GM10847 (cell line): ENCODE measurements at regions not wholly inside any gene's neighbourhood (a gene's known extent, or its start where the extent isn't known, plus 50 kb on each side); places are given as distances from the start of the nearest gene placed in this dataset.

Experiments
- POLR2A ChIP-seq: IDR thresholded peaks from 2 replicates; pipeline ENCODE4 v1.6.1; 2011; ENCODE audit not compliant: insufficient read length; ENCODE audit errors: extremely low read depth

DNA sequence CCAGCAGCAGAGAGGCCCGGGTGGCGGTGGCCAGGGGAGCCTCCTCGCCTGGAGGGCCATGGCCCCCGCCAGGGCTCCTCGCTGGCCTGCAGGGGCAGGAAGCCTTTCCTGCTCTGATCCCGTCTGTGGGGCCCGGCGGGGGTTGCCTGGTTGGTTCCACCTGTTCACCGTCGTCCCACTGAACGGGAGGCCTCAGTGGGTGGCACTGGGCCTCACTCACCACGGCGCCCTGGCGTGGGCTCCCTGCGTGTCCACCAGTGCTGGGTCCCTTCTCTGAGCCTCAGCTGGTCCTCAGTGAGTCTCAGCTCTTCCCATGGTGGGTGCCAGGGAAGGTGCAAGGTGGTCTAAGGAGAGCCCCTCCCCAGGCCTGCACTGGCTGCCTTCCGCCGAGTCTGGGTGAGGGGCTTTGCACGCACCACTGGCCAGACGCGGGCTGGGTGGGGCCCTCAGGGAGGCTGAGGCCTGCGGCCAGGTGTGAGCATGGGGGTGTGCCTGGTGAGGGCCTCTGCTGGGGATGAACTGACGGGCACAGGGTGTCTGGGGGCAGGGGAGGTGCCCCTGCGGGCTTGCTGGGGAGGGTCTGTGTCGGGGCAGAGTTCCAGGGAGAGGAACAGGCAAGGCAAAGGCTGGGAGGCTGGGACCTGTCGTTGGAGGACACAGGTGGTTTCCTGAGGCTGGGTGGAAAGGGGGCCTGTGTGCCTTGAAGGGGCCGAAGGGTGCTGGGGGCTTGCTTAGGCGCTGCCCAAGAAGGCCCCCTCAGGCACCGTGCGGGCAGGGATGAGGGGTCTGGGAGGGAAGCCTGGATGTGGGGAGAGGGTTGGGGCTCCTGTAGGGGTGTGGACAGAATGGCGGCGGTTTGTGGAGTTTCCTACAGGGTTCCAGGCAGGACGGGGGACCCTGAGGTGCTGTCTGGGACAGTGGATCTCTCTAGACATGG is 339.8 kb downstream of the TMEM121 start:
- TF ChIP-seq POLR2A: no peak

DNA sequence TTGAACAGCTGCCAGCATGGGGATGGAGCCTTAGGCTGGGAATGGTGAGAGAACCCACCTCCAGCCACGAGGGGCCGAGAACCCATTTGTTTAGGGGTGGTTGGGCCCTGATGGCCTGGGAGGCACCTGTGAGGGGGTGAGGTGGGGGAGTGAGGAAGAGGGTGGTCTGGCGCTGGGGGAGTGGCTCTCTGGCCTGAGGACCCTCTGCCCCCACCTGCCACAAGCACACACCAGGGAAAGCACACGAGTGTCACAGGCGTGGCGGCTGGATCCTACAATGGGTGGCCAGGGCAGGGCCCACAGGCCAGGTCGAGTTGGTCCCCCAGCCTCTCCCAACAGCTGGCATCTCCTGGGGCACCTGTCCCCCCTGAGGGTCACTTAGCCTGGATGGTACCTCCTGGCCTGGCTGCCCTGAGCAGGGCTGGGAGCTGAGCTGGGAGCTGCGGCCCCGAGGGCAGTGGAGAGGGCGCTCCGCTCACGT is 340.5 kb downstream of the TMEM121 start:
- TF ChIP-seq POLR2A: no peak

DNA sequence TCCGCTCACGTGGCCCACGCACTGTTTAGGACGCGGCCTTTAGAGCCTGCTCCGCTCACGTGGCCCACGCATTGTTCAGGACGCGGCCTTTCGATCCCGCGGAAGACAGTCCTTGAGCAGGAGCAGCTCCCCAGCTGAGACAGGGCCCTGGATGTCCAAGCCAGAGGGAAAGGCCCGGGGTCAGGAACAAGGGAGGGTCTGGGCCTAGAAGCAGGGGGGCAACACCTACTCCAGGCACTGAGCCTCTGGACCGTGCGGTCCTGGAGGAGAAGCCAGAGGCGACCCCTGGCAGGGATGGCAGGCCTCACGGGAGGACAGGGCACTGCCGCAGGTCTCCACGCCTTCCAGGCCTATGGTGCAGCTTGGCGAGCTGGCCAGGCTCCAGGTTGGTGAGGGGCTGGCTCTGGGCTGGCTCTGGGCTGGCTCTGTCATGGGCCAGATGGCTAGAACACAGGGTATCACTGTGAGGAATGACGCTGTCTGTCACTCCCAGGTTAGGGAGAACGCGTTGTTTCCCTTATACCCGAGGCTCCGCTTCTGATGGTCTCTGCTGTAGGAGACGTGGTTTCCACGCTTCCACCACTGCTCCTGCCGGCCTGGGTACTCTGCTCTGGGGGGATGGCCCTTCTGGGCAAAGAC is 341.7 kb downstream of the TMEM121 start:
- TF ChIP-seq POLR2A: no peak

DNA sequence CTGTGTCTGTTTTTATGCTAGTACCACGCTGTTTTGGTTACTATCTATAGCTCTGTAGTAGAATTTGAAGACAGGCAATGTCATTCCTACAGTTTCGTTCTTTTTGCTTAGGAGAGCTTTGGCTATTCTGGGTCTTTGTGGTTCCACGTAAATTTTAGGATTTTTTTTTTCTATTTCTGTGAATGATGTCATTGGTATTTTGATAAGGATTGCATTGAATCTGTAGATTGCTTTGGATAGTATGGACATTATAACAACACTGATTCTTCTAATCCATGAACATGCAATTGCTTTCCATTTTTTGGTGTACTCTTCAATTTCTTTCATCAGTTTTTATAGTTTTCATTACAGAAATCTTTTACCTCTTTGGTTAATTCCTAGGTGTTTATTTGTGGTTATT is 345.2 kb downstream of the TMEM121 start:
- TF ChIP-seq POLR2A: no peak

DNA sequence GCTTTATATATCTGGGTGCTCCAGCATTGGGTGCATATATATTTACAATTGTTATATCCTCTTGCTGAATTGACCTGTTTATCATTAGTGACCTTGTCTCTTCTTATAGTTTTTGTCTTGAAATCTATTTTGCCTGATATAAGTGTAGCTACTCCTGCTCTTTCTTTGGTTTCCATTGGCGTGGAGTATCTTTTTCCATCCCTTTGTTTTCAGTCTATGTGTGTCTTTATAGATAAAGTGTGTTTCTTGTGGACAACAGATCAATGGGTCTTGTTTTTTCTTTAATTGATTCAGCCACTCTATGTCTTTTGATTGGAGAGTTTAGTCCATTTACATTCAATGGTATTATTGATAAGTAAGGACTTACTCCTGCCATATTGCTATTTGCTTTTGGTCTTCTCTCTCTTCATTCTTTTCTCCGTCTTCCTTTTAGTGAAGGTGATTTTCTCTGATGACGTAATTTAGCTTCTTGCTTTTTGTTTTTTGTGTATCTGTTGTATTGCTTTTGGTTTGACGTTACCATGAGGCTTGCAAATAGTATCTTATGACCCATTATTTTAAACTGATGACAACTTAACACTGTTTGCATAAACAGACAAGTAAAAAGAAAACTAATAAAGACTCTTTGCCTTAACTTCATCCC is 347.6 kb downstream of the TMEM121 start:
- TF ChIP-seq POLR2A: no peak

DNA sequence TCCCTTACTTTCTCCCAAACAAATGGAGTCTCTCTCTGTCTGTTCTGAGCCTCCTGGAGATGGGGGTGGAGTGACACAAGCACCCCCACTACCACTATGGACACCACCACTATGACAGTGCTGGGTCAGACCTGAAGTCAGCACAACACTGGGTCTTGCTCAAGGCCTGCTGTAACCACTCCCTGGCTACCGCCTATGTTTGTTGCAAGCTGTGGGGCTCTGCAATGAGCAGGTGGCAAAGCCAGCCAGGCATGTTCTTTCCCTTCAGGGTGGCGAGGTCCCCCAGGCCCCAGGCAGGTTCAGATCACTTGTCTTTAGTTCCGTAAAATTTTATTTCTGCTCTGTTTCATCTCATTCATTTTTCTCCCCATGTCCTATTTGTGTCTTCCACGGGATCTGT is 349.8 kb downstream of the TMEM121 start:
- no peak for TF ChIP-seq POLR2A

DNA sequence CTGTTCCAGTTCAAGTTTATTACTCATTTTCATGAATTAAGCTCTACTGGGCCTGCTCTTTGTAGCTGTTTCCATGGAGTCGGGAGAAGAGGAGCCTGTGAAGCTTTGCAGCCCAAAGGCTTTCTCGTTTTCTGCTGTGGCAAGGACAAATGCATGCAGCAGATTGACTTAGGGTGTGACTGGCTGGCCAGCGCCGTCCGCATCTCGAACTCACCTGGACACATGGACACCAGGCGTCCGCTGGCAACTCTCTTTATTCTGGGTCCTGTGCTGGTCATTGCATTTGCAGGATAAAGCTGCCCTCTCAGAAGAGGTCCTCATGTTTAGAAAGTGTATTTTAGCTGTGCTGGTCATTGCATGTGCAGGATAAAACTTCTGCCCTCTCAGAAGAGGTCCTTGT is 350.4 kb downstream of the TMEM121 start:
- no peak for TF ChIP-seq POLR2A

DNA sequence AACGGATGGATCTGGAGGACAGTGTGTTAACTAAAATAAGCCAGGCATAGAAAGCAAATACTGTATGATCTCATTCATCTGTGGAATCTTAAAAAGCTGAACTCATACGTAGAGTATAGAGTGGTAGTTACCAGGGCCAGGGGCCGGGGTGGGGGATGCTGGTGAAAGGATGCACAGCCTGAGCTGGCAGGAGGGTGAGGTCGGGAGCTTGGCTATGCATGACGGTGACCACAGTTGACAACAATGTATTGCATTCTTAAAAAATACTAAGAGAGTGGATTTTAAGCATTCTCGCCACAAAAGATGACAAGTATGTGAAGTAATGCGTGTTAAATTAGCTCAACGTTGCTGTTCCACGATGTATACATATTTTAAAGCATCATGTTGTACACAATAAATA is 351.3 kb downstream of the TMEM121 start:
- no peak for TF ChIP-seq POLR2A

DNA sequence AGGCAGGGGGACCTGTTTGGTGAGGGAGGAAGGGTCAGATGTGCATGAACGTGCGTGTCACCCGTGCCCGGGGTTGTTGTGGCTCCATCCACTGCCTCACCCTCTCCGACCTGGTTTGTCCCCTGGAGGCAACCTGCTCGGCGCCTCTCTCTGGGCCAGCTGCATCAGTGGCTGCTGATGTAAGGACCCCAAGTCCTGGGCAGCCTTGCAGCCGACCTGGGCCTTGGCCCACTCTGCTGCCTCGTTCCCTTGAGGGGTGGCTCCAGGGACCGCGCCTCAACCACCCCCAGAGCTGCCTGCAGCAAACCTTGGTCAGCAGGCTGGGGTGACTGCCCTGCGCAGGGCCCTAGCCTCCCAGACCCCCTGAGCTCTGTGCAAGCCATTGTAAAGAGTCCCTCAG is 351.7 kb downstream of the TMEM121 start:
- TF ChIP-seq POLR2A: no peak

DNA sequence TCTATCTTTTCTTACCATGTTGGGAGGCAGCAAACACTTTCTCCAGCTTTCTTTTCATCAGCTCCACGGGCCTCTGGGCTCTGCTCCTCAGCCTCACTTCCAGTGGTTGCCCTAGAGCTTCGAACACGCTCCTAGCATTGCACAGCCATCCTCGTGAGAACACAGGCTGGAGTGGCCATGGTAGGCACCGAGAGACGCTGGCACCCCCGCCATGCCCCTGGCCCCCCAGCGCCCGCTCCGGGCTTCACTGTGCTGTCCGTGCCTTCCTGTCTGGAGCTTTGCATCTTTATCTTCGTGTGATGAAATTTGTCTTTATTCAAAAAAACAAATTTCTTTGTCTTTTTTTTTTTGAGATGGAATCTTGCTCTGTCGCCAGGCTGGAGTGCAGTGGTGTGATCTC is 352.2 kb downstream of the TMEM121 start:
- no peak for TF ChIP-seq POLR2A

DNA sequence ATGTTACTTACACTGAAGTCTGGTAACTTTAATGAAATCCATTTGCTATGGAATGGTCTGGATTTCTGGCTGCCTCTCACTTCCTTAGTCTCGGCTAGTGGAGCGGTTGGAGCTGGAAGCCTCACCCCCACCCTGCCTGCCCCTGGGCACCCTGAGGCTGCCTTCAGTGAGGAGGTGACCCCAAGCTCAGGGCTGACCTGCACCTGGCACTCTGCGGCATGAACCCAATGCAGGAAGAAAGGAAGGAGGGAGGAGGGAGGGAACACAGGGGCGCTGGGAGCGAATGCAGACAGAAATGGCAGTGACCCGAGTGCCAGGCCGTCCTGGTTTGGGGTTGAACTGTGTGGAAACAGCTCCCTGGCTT is 353.1 kb downstream of the TMEM121 start:
- no peak for TF ChIP-seq POLR2A

DNA sequence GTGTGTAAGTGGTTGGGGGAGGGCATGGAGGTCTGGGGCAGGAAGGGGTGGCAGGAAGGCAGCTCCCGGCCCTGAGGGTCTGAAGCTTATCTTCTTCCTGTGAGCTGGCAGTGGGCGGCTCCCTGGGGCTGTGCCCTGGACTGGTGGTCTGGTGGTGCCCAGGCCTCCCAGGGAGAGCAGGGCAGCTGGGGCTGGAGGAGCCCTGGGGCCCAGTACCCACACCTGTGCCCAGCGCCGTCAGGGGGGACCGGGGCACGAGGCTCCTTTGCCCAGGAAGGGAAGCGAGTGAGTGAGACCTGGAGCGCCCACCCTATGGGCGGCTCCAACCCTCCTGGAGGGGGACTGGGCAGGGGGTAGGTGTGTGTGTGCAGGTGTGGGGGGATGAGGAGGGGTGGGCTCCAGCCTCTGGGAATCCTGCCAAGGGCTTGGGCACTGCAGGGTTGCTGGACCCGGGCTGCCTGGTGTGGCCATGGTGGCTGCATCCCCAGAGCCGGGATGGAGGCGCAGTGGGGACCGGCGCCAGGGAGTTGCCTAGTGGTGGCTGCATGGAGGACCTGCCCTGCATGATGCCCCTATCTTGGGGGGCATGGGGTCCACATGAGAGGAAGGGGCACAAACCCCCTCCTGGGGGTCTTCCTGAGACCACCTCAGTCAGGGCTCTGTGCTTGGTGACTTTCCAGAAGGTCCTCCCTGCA is 353.6 kb downstream of the TMEM121 start:
- no peak for TF ChIP-seq POLR2A

DNA sequence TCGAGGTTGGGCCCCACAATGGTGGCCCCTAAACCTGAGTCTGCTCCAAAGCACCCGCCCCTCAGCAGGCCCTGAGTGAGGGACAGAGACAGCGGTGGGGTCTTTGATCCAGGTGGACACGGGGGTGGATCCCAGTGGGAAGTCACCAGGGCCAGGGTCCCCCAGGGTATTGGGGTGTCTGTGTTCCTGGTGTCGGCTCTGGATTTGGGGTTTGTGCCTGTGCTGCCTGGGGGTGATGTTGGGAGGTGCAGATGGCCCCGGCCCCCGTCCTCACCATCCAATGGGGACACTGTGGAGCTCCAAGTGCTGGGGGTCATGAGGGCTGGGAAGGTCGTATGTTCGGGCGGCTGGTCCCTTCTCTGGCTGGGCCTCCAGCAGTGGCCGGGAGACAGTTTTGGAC is 354.2 kb downstream of the TMEM121 start:
- no peak for TF ChIP-seq POLR2A

DNA sequence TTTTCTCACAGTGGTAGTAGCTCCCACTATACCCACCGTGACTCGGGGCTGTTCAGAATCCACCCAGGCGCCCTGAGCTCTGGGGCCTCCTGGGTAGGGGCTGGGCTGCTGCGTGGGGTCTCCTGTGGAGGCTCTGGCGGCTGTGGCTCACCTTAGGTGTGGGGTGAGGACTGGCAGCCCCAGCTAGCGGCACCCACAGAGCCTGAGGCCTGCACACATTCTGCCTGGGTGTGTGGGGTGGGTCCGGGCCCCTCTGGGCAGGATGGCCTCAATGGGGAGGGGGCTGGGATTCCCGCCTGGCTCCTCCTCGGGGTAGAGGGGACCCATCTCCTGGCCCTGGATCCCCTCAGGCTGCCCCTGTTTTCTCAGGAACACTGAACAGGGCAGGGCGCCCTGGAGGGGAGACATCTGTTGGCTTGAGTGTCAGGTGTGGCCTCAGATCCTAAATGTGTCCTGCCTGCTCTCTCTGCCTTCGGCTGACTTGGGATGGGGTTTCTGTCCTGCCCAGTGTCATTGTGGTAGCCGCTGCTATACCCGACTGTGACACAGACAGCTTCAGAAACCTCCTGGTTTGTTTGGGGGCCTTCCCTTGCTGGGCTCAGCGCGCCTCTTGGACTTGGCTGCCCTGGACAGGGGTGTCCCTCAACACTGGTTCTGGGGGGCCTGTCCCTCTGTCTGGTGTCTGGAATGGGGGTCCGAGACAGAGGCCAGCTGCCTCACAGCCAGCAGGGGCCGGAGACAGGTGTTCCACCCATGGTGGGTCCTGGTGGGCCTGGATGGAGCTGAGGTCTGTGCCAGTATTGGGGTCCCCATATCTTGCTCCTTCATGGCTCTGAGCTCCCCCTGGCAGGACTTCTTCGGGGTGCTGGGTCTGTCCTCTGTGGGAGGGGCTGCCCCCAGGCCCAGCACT is 354.9 kb downstream of the TMEM121 start:
- TF ChIP-seq POLR2A: no peak

DNA sequence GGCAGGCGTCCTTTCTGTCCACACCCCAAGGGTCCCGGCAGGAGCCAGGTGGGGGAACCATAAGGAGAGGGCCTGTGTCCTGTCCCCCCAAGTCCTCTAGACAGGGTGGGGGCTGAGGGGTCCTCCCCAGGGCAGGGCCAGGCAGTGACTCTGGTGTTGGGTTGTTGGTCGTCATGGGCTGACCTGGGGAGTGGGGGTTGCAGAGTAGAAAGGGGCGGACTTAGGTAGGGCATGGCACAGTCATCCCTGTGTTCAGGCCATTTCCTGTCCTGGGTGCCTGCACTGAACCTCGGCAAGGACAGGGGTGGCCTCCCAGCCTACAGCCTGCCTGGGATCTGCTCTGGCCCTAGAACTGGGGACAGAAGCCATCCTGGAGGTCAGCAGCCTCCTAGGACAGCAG is 356.2 kb downstream of the TMEM121 start:
- no peak for TF ChIP-seq POLR2A
